HL-60/S4 treated with retinoic acid at 250 ng/mL for 4 days and 3 days (cell line): ENCODE measurements at regions not wholly inside any gene's neighbourhood (a gene's known extent, or its start where the extent isn't known, plus 50 kb on each side); places are given as distances from the start of the nearest gene placed in this dataset.

Source experiments
- in situ Hi-C: fragments of 300-500 bp; cut with MboI; formaldehyde crosslinking; loops from 2 replicates; pipeline ENCODE4 v1.7.0; 2022; ENCODE audit warnings: low sequenced_read_pairs

DNA sequence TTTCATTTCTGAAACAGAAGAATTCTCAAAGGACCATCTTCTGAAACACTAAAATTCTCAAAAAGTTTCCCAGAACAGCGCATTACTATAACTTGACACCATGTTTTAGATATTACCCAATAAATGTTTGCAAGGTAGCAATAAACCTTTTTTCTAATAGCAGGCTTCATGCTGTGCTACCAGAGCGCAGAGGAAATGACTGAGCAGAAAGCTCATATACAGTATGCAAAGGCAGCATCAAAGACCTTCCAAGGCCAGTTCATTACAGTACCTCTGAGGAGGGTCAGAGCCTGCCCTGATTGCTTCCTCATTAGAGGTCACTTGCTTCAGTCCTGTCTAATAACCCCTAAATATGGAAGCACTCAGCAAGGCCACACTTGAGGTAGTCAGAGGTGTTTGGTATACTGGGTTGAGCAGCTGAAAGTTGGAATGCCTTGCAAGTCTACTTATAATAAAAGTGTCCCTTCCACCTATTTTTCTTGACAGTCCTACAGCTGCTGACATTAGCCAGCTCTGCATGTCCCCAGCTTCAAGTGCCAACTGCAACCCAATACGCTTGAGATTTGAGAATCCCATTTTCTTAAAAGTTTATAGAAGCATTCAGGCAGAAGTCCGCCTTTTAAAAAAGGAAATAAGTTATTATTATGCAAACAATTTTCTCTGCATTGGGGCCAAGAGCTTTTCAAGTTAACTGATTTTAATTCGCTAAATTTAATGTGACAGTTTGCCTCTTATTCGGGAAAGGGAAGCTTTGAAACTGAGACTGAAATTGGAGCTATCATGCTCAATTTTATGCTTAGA lies 207.2 kb downstream of the ZC3H11B start:
- in situ Hi-C loops: no loop called here

- in situ Hi-C loops: no loop called here
Measured at GRCh38 chr1:219404629-219405028, 208.3 kb downstream of the ZC3H11B start.

GRCh38 chr1:219402925-219403324 lies 210.0 kb downstream of the ZC3H11B start:
- in situ Hi-C loops: no loop called here

- in situ Hi-C loops: no loop called here
Measured at GRCh38 chr1:219401724-219402625, 210.9 kb downstream of the ZC3H11B start.

GRCh38 chr1:219399446-219399845 lies 213.5 kb downstream of the ZC3H11B start:
- in situ Hi-C loops: loop anchor here (25.0 kb wide), 1 partner anchor 1062 kb away; the partner anchor contains the start of gene TGFB2

DNA sequence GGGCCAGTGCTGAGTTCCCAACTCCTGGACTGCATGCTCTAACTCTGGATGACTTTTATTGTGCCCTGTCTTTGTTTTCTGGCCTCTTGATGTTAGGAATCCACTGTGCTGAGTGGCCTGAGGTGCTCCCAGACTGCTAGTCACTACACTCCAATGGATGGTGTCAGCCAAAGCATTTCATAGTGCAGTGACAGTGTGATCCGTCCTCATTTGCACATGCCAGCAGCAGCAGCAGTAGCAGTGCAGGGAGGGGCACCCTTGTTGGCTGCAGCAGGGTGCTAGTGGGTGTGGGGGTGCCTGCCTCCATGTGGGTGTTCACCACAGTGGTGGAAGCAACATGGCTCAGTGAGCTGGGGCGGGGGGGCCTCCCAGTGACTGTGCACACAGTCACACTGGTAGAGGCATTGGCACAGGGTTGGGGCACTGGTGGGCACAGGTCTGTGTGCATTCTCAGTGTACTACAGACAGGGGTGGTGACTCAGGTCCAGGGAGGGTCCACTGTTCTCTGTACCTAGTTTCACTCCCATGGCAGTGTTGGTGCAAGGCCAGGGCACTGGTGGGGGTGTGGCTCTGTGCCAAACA lies 214.0 kb downstream of the ZC3H11B start:
- in situ Hi-C loops: loop anchor here (25.0 kb wide), 1 partner anchor 1062 kb away; the partner anchor contains the start of gene TGFB2

- in situ Hi-C loops: loop anchor here (25.0 kb wide), 1 partner anchor 1060 kb away; the partner anchor contains the start of gene TGFB2
Measured at GRCh38 chr1:219397511-219397910, 215.4 kb downstream of the ZC3H11B start.

DNA sequence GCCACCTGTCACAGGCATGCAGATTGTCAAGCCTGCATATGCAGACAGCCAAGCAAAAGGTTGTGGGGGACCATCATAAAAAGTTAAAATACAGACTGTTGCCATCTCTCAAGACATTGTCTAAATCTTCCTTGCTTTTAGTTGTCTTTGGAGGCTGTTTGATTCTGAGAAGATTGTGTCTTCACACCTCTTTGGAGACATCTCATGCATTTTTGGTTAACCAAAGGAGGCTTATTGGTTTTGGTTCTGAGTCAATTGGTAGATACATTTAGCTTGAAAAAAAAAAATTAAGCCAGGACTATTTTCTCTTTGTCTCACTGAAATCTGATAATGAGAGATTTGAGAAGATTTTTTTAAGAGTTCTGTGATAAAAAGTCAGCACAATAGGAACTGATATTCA lies 217.6 kb downstream of the LYPLAL1 start:
- in situ Hi-C loops: loop anchor here (25.0 kb wide), 1 partner anchor 1054 kb away; the partner anchor contains the start of gene TGFB2

- in situ Hi-C loops: loop anchor here (25.0 kb wide), 1 partner anchor 1050 kb away; the partner anchor contains the start of gene TGFB2
Measured at GRCh38 chr1:219387211-219387610, 213.5 kb downstream of the LYPLAL1 start.

GRCh38 chr1:219385787-219386427 lies 212.2 kb downstream of the LYPLAL1 start:
- in situ Hi-C loops: loop anchor here (25.0 kb wide), 1 partner anchor 1049 kb away; the partner anchor contains the start of gene TGFB2

DNA sequence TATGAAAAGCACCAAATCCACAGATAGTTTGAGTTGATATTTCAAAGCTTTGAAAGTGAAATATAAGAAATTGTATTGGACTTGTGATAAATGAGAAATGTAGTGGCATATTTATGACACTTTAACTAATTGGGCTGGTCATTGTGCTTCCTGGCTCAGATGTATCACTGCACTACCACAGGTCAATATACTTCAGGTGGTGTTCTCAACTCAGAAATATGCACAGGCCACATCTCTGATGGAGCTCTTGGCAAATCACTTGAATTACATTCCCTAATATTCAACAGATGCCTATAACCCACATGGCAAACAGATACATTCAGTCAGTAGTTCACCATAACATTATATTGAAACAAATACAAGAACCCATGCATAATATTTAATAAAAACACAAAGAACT lies 209.6 kb downstream of the LYPLAL1 start:
- in situ Hi-C loops: loop anchor here (25.0 kb wide), 1 partner anchor 1046 kb away; the partner anchor contains the start of gene TGFB2

DNA sequence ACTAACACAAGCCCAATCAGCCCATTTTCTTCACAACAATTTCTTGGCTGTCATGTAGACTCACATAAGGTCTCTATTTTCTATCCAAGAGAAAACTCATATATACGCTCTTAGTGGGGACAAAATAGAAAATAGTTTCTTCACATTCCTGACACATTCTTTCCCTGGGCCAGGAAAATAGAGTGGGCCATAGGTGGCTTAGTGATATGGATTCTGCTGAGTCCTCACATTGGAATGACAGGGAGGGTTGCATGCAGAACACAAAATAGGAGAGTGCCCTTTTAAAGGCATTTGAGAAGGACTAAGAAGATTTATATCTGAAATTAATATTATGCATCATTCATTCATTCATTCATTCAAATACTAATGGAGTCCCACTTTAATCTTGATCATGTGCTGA lies 207.7 kb downstream of the LYPLAL1 start:
- in situ Hi-C loops: loop anchor here (25.0 kb wide), 1 partner anchor 1044 kb away; the partner anchor contains the start of gene TGFB2

- in situ Hi-C loops: loop anchor here (25.0 kb wide), 1 partner anchor 1043 kb away; the partner anchor contains the start of gene TGFB2
Measured at GRCh38 chr1:219380463-219380862, 206.8 kb downstream of the LYPLAL1 start.

- in situ Hi-C loops: loop anchor here (25.0 kb wide), 1 partner anchor 1042 kb away; the partner anchor contains the start of gene TGFB2
Measured at GRCh38 chr1:219379691-219380090, 206.0 kb downstream of the LYPLAL1 start.

DNA sequence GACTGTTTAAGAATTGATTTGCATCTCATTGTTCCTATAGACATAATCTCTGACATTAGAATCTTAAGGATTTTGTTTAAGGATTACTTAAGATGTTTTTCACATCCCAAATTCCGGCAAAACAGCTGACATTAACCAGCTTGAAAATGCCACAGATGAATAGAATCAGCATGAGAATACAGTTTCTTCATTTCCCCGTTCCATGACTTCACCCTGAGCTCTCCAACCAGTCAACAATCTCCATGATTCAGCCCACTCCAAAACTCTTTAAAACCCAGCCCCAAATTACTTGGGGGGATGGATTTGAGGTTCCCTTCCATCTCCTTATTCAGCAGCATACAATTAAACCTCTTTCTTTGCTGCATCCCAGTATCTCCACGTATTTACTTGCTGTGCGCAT lies 201.0 kb downstream of the LYPLAL1 start:
- in situ Hi-C loops: loop anchor here (25.0 kb wide), 1 partner anchor 1037 kb away; the partner anchor contains the start of gene TGFB2

GRCh38 chr1:219374046-219374566 lies 200.4 kb downstream of the LYPLAL1 start:
- in situ Hi-C loops: no loop called here

DNA sequence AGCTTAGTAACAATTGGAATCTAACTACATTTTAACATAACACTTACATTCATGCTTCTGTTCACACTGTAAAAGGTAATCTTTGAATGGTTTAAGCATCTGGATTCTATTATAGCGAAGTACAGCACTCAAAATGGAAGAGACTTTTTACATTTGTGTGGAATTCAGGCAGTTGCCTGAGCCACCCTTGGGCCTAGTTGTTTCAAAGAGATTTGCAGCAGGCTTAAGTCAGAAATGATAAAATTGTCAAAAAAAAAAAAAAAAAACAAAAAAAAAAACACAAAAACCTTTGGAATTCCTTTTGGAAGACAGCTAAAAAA lies 199.9 kb downstream of the LYPLAL1 start:
- in situ Hi-C loops: no loop called here

GRCh38 chr1:219372916-219373615 lies 199.4 kb downstream of the LYPLAL1 start:
- in situ Hi-C loops: no loop called here

DNA sequence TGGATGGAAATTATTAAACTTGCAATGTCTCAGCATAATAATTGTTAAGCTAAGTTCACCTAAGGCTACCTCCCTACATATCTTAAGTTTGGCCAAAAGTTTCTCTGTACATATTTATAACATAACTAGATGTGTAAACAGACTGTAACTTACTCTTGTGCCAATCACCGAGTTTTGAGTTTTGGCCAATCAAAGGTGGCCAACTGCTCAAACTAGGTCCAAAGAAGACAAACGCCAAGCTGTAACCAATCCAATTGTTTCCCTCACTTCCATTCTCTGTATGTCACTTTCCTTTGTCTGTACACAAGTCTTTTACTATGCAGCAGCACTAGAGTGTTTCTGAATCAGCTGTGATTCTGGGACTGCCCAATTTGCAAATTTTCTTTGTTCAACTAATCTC lies 197.8 kb downstream of the LYPLAL1 start:
- in situ Hi-C loops: no loop called here
